HG03469 (cell line): ENCODE measurements at regions not wholly inside any gene's neighbourhood (a gene's known extent, or its start where the extent isn't known, plus 50 kb on each side); places are given as distances from the start of the nearest gene placed in this dataset.

ENCODE experiments used
- ATAC-seq: cut with Tn5 transposase; IDR thresholded peaks from one replicate; pipeline ENCODE4 v1.9.1; 2021; ENCODE audit warnings: mild to moderate bottlenecking, moderate library complexity, moderate number of reproducible peaks; ENCODE audit not compliant: unreplicated experiment

DNA sequence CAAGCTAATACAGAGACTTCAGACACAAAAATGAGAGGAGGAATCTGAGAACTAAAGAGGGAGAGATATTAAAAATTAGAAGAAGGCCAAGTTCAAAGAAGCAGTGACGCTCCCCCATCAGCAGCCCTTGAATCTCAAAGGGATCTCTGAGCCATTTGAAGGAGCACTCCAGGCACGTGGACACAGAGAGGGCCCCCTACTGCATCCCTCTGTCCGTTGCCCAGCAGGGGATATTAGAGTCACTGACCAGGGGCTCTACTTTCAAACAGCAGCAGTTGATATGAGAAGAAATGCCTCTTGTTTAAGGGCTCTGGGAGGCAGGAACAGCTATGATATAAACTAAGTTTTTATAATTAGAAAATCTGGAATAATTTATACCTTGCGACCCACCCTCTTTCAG is 479.0 kb upstream of the SALL1 start:
- ATAC-seq = no peak

DNA sequence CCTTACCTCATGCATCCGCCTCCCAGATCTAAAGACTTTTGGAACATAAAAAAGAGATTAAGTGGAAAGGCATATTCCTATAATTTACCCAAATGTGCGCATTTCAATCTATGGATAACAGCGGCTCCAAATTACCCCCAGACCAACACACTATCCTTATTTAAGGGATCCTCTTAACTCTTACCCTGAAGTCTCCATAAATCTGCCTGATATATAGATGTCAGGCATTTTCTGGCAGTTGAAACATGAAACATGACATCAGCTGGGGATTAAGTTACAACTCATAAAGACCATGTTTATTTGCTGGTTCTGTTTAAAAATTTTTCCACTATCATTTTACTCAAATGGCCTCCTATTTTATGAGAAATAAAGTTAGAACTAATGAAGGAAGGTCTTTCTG is 478.5 kb upstream of the SALL1 start:
- no peak for ATAC-seq

DNA sequence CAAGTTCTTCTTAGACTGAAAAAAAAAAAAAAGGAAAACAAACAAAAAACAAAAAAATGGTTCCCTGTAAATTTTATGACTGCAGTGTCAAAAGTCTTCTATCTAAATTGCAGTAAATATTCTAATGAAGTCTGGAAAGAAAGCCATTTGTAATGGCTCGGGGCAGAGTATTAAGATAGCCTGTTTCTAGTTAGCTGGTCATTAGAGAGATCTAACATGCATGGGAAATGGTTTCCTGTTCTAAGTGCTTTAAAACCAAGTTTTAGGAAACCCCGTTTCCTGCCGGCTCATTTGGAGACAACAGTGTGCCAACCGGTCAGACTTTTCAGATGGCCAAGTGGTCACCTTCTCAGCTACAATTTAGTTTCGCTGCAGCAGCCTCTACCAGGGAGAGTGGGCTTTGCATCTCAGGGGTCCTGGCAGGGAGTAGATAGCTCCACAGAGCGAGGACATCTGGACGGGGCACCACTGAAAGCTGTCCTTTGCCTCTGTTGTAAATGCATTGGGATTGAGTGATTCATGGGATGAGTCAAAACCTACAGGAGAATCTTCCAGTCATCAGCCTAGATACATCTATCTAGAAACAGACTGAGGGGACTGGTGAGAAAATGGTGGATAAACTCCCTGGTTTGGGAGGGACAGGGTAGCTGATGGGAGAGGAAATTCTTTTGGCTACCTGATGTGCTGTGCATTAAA is 473.2 kb upstream of the SALL1 start:
- no peak for ATAC-seq

DNA sequence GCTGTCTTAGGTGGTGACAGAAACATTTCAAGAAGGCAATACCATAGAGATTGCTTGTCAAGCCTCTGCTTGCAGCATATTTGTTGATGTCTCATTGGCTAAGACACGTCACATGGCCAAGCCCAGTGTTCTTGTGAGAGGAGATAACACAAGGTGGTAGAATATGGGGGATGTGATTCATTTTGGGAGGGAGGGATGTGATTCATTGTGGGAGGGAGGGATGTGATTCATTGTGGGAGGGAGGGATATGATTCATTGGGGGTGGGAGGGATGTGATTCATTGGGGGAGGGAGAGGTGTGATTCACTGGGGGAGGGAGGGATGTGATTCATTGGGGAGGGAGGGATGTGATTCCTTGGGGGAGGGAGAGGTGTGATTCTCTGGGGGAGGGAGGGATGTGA is 470.5 kb upstream of the SALL1 start:
- no peak for ATAC-seq

DNA sequence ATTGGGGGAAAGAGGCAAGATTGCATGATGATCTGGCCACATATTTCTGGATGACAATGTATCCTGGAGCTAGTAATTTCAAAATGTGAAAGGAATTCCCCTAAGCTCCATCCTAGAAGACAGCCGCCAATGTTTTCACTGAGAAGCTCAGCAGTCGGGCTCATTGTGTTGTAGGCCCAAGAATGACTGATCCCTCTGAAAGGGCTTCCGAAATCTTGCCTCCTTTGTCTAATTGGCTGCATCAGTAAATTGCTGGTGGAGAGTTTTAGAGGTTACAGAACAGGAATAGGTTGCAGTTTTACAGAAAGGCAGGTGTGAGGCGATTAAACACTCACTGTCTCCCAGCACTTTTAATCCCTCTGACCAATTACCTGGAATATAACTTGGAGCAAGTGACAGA is 464.1 kb upstream of the SALL1 start:
- no peak for ATAC-seq

DNA sequence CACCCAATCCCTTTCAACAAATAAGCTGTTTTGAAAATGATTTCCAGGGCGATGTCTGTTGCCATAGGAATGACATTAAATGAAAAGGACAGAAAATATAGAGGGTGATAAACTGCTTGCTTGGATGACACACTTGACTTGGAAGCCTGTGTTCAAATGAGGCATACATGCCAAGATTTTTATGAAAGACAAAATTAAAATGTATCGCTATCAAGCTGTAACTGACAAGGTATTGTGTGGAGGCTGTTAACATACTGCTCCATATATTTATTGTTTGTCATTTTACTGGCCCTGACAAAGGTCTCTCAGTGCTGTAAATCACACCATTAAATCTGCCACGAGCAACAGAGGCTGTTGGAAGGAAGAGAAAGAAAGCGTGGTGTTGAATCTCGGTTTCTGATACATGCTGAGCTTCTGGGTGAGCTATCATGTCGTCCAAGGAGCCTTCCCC is 456.2 kb upstream of the SALL1 start:
- ATAC-seq = no peak

DNA sequence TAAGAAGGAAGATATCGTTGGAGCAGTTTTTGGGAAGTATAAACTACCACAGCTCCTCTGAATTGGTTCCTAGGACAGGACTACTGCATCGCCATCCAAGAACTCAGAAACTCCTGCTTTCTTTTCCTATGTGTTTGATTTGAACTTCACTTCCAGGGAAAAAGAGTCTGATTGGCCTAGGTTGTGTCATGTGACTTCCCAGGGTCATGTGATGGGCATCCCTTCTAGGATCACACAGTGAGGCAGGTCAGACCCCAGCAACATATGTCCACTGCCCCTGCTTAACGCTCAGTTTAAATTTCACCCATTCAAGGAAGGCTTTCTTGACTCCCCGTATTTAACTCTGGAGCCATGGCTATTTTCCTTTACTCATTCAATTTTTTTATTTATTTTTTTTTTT is 445.2 kb upstream of the SALL1 start:
- no peak for ATAC-seq

DNA sequence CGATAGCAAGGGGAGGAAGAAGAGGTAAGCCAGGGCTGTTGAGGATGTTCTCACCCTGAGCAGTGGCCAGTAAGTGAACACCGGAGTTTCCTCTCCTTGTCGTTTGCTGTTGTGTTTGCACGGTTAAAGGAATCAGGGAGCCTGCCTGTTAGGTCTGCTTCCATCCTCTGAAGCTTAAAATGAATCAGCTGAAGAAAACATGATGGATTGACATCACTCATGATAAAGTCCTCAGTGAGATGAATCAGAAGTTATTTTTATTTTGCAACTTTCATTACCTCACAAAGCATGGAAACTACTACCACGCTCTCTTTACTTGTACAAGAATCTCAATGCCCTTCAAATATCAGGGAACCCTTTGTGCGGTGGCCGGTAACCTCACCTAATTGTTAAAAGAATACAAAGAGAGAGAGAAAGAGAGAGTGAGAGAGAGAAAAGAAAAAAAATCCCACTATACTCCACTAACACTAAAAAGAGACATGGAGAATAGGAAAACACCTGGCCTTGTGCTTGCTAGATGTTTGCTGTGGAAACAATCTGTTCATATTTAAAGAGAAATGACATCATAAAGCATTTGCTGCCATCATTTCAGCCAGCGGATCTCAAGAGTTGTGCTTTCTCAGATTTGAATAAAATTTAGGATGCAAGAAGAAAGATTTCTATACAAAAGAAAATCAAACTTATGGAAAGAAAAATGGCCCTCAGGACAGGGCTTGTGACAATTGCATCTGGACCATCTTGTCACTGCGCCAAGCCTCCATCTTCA is 441.6 kb upstream of the SALL1 start:
- no peak for ATAC-seq

DNA sequence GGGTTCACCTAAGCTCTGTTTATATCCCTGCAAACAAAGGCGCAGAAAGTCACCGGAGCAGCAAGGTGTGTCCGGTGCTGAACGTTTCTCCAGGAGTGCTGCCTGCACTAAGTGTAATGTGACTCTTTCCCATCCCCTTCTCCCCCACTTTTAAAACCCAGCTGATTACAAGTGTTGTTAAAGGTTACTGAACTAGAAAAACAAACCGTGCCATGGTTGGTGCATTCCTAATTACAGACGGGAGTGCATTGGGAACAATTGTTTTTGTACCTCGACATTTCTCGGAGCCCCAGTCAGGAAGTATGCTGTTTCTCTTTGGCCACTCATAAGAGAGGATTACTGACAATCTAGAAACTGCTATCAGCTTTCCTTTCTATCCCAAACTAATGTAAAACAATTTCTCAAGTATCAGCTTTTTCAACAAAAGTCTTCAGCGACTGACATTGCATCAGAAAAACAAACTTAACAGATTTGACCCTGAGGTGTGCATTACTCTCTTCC is 441.0 kb upstream of the SALL1 start:
- no peak for ATAC-seq

DNA sequence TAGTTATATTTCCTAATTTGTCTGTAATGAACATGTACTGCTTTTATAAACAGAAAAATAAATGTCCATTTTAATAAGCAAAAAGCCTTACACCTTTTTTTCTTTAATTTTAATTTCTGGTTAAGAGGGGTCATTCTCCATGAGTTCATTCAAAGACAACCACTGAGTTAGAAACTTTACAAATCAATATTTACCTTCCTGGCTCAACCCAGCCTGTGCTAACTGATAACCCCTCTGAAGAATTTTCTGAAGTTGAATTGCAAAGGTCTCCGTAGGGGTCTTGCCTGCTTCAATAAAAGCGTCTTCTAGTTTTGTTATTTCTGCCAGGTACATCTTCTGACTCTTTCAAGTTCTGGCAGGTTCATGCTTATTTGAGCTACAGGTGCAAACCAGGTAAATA is 440.4 kb upstream of the SALL1 start:
- no peak for ATAC-seq

DNA sequence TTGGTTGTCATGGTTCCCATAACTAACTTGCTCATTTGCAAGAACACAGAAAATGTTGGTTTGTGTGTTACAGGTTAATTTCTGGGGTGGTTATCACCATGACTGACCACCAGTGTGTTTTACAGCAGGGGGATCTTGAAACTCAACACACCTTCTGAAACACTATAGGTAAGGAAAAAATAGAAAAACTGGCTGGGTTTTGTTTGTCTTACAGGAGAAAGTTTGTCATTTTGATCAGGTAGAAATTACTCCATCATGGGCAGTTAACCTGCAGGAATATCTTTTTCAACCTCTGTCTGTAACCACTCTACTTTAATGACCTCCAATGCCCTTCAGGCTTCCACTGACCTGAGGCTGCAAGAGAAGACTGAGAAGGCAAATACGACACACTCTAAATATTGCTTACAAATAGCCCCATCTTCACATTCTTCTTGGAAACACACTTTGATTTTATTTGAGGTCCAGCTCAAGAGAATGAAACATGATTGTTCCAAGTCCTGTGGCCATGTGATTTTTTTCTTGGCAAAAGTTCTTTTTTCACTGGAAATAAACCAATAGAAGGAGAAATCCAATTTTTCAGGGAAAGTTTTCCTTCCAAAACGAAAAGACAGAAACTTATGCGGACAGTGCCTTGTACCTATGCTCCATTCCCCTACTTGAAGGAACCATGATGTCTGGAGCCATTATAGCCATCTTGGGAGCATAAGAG is 428.7 kb upstream of the SALL1 start:
- ATAC-seq = no peak

DNA sequence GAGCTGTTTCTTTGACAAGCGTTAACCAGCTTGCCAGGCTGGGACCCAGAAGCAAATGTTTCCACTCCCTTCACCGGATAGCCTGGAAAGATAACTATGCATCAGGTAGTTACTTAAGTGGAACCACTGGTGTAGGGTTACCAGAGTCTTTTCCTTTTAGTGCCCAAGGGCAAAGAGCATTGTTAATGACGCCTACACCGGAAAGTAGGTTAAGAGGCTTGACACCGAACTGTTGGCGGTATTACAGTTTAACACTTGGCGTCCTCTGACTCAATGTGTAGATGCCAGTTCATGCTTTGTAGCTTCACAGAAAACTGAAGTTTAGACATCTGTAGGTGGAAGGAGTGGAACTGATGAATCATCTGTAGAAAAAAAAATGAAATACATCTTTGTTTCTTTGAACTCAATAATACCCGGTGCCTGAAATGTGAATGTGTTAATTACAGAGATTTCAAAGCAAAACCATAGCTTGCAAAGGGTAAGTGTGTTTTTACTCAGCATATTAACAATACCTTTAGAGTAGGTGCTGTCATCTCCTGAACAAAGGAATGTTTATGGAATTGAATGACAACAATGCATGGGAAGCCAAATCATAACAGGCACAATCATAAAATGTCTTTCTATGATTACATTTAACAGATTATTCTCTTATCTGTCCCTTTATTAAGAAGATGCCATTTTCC is 426.7 kb upstream of the SALL1 start:
- ATAC-seq = no peak

DNA sequence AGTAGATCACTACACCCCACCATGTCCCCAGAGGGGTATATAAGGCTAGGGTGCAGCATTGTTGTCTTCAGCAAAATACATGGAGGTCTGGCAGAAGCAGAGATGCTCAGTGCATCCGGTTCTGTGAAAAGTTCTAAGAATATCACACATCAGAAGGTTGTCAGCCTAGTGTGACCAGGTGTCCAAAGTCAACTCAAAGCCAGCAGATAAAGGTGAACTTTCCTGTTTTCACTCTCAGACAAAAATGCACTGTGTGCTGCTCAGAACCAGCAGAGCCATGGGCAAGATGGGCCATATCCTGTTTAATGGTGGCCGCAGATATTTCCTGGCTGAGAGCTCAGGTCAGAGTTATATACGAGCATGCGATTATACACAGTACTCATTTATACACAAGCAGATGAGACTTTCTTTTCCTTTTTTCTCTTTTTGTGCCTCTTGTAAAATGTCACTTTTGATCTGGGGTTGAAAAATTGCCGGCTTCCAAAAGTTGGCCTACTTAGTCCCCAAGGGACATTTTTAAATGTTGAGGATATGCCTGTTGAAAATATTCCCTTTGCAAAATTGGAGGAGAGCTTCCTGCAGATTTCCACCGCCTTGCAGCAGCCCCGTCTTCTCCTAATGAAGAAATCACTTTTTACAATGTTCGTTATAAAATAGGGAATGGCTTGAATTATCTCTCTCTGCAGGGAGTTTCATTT is 425.6 kb upstream of the SALL1 start:
- ATAC-seq = no peak

DNA sequence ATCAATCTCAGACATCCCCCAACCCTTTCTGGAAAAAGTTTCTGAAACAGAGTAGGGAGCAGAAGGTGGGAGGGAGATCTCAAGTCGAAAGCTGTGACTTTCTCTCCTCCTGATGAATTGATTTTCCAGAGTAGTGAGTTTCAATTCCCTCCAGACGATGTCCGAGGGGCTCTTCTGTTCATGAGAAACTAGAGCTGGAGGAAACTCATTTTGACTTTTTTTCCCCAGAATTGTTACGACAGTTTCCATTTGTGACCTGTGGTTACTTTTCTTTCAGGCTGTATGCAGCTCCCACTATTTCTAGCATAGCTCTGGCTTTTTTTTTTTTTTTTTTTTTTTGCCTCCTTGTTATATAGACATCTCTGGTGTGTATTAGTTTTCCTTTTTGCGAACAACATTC is 422.1 kb upstream of the SALL1 start:
- no peak for ATAC-seq

DNA sequence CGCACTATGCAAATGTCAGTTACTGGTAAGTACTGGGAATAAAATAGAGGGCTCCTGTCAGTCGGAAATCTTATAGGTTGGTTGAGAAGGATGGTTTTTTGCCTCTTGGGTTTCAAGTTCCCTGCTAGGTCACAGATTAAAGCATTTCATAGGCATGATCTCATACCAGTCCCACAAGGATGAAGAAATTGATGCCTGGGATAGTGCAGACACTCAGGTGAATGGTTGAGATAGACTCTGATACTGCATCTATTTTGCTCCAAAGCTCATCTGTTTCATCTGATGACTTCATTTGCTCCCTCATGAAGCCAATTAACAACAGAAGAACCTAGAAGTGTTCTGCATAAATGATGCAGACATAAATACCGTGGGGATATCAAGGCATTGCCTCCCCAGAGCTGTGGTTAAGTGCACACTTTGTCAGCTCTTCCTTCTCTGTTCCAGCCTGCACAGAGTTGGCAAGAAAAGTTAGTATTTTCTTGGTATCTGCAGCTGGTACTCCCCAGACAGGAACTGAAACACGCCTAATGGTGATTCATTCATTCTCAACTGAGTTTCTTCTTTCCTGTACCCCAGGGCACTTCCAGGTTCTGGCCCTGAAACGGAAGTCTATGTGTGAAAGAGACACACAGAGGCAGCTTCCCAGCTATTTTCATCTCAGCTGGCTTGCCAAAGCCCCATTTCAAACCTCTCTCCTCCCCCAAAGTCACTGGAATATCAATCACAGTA is 418.3 kb upstream of the SALL1 start:
- ATAC-seq = peak; percentile 51

DNA sequence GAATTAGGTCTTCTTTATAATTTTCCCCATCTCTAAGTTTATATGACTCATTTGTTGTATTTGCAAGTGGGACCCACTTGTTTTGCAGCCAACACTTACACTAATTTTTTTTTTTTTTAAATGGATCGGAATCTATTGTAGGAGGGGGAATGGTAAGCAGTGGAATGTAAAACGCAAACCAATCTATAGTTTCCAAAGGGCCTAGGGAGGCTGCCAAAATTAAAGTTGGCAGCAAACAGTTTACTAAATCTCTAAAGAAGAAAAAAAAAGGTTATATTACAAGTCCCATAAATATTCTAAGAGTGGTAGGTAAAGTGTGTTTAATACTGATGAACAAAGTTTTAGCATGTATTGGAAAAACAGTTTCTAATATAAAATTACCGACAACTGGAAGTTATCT is 416.8 kb upstream of the SALL1 start:
- ATAC-seq = no peak

DNA sequence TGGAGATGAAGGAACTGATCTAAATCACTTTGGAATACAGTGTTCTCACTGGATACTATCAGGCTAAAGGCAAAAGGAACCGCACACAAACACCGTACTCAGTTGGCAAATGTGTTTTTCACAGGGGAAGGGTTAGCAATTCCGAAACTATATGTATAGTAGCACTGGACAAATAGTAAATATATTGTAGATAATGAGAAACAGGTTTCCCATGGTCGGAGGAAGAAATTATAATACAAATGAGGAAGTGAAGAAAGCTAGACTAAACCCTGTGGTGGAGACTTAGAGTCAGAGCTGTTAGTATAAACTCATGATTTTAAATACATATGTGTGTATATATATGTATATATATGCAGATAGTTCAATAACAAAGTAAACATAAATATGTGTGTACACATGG is 414.1 kb upstream of the SALL1 start:
- ATAC-seq = peak; percentile 71

DNA sequence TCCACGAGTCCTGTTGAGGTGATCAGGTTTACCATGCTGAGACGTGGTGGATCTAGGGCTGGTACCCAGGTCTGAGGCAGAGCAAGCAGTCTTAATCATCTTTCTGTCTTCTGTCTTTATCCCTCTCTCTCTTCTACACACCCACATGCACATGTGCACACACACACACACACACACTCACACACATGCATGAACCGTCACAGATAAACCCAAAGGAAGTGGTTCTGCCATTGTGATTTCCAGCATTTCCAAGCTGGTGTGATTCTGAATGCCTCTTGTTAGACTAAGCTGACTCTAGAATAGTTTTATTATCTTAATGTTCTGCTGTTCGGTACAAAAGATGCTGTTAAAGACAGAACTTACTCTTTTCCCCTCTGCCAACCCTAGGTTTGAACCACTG is 411.8 kb upstream of the SALL1 start:
- no peak for ATAC-seq

DNA sequence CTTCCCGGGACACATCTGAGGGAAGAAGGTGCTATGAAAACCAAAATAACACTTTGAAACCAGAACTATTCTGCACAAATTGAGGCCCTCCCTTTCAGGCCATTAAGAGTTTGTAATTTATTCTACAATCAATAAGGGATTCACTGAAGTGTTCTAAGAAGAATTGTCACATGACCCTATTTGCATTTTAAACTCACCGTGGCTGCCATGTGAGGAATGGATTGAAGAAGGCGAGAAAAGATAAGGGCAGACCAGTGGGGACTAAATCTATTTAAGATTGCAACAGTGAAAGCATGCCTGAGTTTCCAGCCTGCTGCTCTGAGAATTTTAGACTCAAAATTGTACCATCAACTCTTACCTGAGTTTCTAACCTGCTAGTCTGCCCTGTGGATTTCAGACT is 408.8 kb upstream of the SALL1 start:
- no peak for ATAC-seq

DNA sequence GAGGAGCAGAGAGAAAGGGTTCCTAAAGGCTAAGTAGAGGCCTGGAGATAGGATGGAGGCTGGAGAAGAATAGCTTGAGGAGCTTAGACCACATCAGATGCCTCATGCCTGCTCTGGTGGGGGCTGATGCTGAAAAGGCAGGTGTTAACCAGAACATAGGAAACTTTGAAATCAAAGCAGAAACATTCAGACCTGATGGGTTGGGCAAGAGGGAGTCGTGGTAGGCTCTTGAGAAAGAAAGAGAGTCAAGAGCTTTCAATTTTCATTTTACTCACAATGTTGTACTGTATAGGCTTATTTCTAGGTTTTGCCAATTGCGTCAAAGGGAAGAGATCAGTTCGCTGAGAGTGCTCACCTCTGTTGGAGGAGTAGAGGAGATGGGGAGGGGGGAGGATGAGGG is 406.6 kb upstream of the SALL1 start:
- ATAC-seq = no peak
